HG03064 (cell line): ENCODE measurements at regions not wholly inside any gene's neighbourhood (a gene's known extent, or its start where the extent isn't known, plus 50 kb on each side); places are given as distances from the start of the nearest gene placed in this dataset.

ENCODE experiments used
- ATAC-seq: cut with Tn5 transposase; IDR thresholded peaks from one replicate; pipeline ENCODE4 v1.9.1; 2021; ENCODE audit warnings: low read depth; ENCODE audit not compliant: unreplicated experiment

DNA sequence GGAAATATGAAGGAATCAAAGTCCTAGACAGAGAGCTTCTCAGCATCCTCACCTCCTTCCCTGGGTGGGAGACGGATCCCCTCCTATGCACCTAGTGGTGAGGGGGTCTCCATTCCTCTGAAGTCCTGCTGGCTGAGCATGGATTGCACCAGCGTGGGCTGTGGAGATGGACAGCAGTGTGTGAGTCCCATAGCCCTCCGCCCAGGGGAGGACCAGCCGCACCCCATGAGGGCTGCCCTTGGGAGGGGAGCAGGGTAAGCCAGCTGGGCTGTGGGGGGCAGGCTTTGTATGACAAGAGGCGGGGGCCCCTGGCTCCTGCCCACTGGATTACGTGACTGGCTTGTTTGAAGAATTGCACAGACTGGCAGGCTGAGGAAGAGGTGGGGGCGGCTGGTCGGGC lies 768.2 kb downstream of the GALR1 start:
- ATAC-seq, result no peak

- ATAC-seq, result no peak
Measured at GRCh38 chr18:78021196-78021595, 771.5 kb downstream of the GALR1 start.

DNA sequence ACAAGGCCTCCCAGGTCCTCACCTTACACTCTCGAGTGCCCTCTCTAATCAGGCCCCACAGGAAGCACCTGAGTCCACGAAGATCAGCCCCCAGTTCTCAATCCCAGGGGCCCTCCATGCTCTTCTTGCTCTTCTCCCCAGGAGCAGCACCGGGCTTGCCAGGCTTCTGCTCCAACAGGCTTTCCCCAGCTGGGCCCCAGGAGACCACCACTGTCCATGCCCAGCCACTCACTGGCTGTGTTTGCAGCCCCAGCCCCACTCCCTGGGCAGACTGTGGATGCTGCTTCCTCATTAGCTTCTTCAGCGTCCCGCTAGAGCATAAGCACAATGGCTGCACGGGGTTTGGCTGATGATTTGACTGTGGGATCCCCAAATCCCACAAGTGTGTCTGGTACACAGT lies 781.9 kb downstream of the GALR1 start:
- ATAC-seq, result no peak

DNA sequence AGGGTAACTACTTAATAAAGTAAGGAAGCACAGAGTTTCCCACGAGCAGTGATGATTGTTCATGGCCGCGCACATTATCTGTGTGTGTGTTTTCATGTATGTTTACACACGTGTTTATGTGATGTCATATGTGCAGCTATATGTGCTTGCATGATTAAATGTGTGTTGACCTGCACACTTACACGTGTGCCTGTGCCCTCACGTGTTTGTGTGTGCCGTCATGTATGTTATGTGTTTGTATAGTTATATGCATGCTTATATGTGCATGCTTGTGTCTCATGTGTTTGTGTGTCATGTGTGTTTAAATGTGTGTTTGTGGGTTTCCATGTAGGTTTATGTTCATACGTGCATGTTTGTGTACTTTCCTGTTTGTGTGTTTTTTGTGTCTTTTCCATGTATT lies 782.3 kb downstream of the GALR1 start:
- no peak for ATAC-seq

DNA sequence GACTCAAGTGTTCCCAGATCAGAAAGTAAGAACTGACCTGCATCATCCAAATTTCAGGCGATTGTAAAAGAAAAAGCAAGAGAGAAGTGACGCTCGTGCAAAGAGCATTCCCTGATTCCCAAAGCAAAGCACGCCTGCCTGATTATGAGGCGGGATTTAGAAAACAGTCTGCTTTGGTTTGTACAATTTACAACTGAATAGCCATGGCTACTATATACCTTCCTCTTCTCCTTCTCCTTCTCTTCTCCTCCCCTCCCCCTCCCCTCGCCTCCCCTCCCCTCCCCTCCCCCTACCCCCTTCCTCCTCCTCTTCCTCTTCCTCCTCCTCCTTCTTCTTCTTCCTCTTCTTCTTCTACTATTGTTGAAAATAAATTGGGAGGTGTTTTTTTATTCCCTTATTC lies 782.9 kb downstream of the GALR1 start:
- no peak for ATAC-seq

- no peak for ATAC-seq
Measured at GRCh38 chr18:78034755-78035154, 785.1 kb downstream of the GALR1 start.

GRCh38 chr18:78041218-78041617 lies 791.6 kb downstream of the GALR1 start:
- no peak for ATAC-seq

DNA sequence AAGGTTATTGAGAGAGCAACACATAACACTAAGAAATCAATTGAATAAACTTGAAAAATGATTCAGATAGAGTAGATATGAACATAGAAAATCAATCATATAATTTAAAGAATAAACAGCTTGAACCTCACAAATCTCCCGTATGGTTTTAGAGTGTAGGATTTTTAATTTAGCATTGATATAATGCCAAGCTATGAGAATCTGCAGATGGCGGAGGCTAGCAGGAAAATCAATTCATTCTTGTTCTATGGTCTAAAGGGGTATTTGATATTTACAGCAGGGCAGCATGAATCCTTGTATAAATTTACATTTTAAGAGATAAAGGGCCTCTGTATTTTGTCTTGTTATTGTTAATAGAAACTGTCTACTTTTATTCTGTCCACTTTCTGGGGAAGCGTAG lies 797.0 kb downstream of the GALR1 start:
- no peak for ATAC-seq

- ATAC-seq, result no peak
Measured at GRCh38 chr18:78049281-78049680, 799.6 kb downstream of the GALR1 start.

GRCh38 chr18:78054801-78055200 lies 805.2 kb downstream of the GALR1 start:
- no peak for ATAC-seq

- ATAC-seq, result no peak
Measured at GRCh38 chr18:78056011-78056410, 806.4 kb downstream of the GALR1 start.

DNA sequence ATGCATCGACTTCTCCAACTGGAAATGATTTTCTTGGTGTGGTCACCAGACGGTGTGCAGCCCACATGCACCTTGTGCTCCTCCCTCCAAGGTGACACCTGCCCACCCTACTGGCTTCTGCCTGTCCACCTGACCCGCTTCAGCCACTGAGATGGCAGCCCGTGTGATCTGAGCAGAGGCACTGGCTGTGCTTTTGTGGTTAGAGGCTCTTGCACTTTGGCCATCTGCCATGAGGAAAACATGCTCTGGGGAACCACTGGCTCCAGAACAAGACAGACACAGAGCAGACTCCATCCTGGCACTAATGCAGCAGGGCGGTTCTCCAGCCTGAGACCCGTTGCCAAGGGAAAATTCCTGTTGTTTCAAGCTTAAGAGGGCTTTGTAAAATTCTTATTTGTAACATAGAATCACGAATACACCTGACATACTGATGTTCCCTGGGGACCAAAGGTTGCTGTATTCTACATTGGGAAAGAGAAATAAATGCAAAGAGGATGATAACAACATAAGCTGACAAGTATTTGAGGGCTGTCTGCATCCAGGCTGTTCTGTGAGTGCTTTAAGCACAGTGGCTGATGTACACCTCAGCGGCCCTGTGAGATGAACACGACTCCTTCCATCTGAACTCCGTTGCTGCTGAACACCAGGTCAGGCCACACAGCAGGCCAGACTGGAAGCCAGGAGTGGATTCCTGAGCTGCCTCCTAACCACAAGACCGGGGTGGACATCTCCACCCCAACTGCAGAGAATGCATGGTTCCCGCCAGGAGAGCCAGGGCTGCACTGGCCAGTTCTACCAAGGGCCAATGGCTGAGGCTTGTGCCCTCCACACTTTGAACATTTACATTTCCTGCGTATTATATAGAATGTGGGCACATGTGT lies 820.4 kb downstream of the GALR1 start:
- no peak for ATAC-seq

DNA sequence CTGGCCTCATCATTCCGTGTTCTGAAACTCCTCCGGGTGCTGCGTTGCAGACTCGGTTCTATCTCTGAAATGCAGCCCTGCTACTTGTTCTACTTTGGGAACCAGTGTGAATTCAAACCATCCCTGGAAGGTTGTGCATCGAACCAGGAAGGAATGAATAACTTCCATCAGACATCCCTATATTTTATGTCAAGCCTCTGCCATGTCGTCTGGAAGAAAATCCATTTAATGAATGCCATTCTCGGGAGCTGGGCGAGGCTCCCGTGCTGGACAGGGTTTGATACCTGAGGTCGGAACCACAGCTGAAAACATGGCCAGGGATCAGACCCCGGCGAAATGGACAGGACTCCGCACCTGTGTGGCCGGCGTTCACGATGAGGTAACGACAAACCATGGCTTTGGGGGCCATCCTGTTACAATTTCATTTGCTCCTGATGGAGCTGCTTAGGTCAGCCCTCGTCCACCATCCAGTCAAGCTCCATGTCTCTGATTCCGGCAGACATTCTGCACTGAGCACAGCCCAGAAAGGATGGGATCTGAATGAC lies 821.6 kb downstream of the GALR1 start:
- ATAC-seq, result no peak

- no peak for ATAC-seq
Measured at GRCh38 chr18:78071776-78072175, 822.1 kb downstream of the GALR1 start.

GRCh38 chr18:78072375-78072774 lies 822.7 kb downstream of the GALR1 start:
- ATAC-seq, result no peak

- no peak for ATAC-seq
Measured at GRCh38 chr18:78073275-78073674, 823.6 kb downstream of the GALR1 start.

DNA sequence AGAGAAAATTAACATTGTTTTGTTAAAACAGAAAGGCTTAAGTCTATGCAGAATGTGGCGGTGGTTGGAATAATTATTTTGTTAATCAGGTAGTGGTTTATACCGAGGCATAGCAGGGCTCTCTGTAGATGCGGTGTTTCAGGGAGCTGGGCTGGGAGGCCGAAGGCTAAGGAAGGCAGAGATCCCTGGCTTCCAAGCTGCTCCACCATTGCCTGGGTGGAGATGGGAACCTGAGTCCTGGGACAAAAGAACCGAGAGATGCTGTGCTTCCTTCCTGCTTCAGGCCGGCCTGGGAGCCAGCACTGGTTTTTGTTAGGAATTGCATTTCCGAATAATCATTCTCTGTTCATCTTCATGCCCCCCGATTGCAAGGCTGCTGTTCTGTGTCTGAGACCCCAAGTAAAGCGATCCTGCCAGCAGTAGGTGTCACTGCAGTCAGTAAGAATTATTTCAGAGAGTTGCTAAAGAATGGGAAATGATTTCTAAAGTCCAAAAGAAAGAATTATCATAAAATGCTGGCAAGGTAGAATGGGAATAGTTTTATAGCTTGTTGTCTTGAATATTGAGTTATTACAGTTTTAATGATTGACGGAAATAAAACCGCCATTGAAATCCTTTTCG lies 824.9 kb downstream of the GALR1 start:
- no peak for ATAC-seq

- no peak for ATAC-seq
Measured at GRCh38 chr18:78080081-78080480, 830.4 kb downstream of the GALR1 start.

GRCh38 chr18:78080761-78081160 lies 831.1 kb downstream of the GALR1 start:
- ATAC-seq, result no peak

GRCh38 chr18:78082816-78083215 lies 833.2 kb downstream of the GALR1 start:
- ATAC-seq, result no peak

- no peak for ATAC-seq
Measured at GRCh38 chr18:78085241-78086185, 835.9 kb downstream of the GALR1 start.
